Natural killer cell (primary cell): ENCODE measurements at regions not wholly inside any gene's neighbourhood (a gene's known extent, or its start where the extent isn't known, plus 50 kb on each side); places are given as distances from the start of the nearest gene placed in this dataset.

Source experiments
- ATAC-seq, 3 donors: fragments of 150-1000 bp in 2 of 3; fragments of 200-7000 bp in 1 of 3; cut with Tn5 transposase; 1 replicate in 1 of 3; 2 replicates in 2 of 3; pipeline ENCODE4 v1.10.0; 2021; ENCODE audit warnings: mild to moderate bottlenecking in 2 of 3, moderate library complexity in 2 of 3
- DNase-seq, 2 donors: peaks; one replicate each; pipeline versions ENCODE4 v3.0.0 to v3.0.0-alpha.2; 2013 to 2021; ENCODE audit warnings: mixed read lengths in 1 of 2
- H3K27ac ChIP-seq: one replicate; pipeline ENCODE4 v1.5.1; 2013; ENCODE audit warnings: mild to moderate bottlenecking, low read length
- H3K27me3 ChIP-seq: one replicate; pipeline ENCODE4 v1.6.1; 2013; ENCODE audit warnings: low read length; ENCODE audit not compliant: control insufficient read depth, insufficient read depth
- H3K36me3 ChIP-seq: one replicate; pipeline ENCODE4 v1.6.1; 2013; ENCODE audit warnings: low read length; ENCODE audit not compliant: control insufficient read depth, insufficient read depth
- H3K4me1 ChIP-seq: one replicate; pipeline ENCODE4 v1.6.1; 2013; ENCODE audit warnings: low read length; ENCODE audit not compliant: control insufficient read depth, insufficient read depth
- H3K4me3 ChIP-seq: one replicate; pipeline ENCODE4 v1.5.1; 2013; ENCODE audit warnings: low read length
- H3K9me3 ChIP-seq: one replicate; pipeline ENCODE4 v1.6.1; 2013; ENCODE audit warnings: low read length; ENCODE audit not compliant: control insufficient read depth, insufficient read depth
- H3K27ac Mint-ChIP-seq, 2 donors: one replicate each; pipeline ENCODE4 v1.8.0; 2022; ENCODE audit warnings: mild to moderate bottlenecking in 2 of 2, mixed read lengths in 2 of 2, moderate library complexity in 1 of 2
- H3K27me3 Mint-ChIP-seq, 2 donors: one replicate each; pipeline ENCODE4 v1.8.0; 2022; ENCODE audit warnings: low read depth in 2 of 2, mixed read lengths in 2 of 2
- H3K36me3 Mint-ChIP-seq: one replicate; pipeline ENCODE4 v1.8.0; 2022; ENCODE audit warnings: mixed read lengths
- H3K4me1 Mint-ChIP-seq, 2 donors: one replicate each; pipeline ENCODE4 v1.8.0; 2022; ENCODE audit warnings: mixed read lengths in 2 of 2
- H3K4me3 Mint-ChIP-seq: one replicate; pipeline ENCODE4 v1.8.0; 2022; ENCODE audit warnings: mild to moderate bottlenecking, moderate library complexity, mixed read lengths
- H3K9me3 Mint-ChIP-seq, 2 donors: one replicate each; pipeline ENCODE4 v1.8.0; 2022; ENCODE audit warnings: mixed read lengths in 2 of 2
- WGBS: methylation state at CpG from one replicate; pipeline ENCODE4 v1.1.7; 2013; ENCODE audit warnings: missing lambda C conversion rate; ENCODE audit not compliant: insufficient coverage; 5-methylcytosine and 5-hydroxymethylcytosine counted together
- intact Hi-C: fragments of 100-400 bp; cut with micrococcal nuclease; formaldehyde crosslinking; loops from one replicate; pipeline ENCODE4 v1.14.2; 2022
- TF ChIP-seq, protein P1 (sequence below): fragments of 200-600 bp; IDR thresholded peaks from one replicate; pipeline ENCODE4 v1.8.0; 2022; ENCODE audit warnings: antibody characterized with exemption

DNA sequence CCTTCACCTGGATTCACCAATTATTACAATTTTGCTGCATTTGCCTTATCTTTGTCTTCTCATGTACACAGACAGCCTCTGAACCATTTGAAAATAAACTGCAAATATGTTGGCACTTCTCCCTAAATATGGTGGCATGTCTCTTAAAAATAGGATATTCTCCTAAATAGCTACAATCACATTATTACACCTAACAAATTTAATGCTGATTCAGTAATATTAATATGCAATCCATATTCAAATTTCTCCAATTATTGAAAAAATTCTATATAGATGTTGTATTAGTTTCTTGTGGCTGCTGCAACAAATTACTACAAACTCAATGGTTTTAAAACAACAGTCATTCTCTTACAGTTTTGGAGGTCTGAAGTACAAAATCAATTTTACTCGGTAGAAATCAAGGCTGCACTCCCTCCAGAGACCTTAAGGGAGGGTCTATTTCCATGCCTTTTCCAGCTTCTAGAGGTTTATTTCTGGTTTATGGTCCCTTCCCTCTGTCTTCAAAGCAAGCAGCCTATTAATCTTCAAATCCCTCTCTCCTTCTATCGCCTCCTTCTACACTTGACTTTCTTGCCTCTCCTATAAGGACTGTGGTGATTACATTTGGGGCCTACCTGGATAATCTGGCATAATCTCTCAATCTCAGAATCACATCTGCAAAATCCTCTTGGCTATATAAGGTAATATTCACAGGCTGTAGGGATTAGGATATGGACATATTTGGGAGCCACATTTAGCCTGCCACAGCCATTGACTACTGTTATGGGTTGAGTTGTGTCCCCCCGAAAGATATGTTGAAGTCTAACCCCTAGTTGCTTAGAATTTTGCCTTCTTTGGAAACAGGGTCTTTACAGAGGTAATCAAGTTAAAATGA, 52.5 kb upstream of the BOLA1 start:
- DNase-seq: peak in 1 of 2 donors; percentile 2
- 100% methylated on average over 3 of the region's 3 CpGs for WGBS

DNA sequence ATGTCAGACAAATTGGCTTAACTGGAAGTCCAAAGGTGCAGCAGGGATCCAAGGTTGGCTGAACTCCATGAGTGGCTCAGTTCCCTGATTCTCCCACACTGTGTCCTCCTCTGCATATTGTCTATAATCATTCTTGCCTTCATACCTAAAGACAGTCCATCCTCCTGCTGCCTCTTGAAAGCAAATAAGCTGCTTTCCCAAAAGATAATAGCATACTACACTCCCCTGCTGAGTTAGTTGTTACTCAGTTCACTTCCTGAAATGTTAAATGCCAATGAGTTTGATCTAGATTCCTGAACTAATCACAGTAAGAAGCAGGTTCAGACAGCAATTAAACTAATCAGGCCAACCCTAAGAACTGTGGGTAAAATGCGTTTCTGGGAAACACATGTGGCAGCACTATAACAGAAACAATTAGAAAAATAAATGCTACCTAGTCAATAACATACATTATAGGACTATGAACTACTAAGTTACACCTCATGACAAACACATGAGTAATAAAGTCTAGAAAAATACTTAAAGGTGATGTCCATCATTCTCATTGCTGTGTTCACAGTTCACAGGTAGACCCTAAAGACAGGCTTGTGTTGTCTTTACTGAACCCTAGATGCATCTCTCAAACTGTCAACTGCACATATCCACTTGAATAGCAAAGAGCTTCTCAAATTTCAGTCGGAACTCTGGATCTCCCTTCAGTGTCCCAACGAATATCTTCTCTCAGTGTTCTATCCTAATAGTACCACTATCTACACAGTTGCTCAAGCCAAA, 50.8 kb upstream of the BOLA1 start:
- DNase-seq: peak in 1 of 2 donors; percentile 7
- Histone ChIP-seq H3K4me1 (peaks cover 10% of the 10 kb centered on the region), H3K27me3 (no peaks in the 10 kb centered on the region), H3K4me3 (no peak overlapping the region), H3K9me3 (no peaks in the 10 kb centered on the region), H3K27ac (no peak overlapping the region), H3K36me3 (peaks cover 9% of the 10 kb centered on the region)
- Mint-ChIP-seq H3K9me3 (no peaks in the 10 kb centered on the region), H3K27me3 (no peaks in the 10 kb centered on the region), H3K4me3 (peak overlapping the region; percentile 92), H3K4me1 (peaks cover 41 to 60% of the 10 kb centered on the region in 2 donors), H3K36me3 (no peaks in the 10 kb centered on the region), H3K27ac (peak overlapping the region; percentile 61 to 89)
- TF ChIP-seq, protein P1, sequence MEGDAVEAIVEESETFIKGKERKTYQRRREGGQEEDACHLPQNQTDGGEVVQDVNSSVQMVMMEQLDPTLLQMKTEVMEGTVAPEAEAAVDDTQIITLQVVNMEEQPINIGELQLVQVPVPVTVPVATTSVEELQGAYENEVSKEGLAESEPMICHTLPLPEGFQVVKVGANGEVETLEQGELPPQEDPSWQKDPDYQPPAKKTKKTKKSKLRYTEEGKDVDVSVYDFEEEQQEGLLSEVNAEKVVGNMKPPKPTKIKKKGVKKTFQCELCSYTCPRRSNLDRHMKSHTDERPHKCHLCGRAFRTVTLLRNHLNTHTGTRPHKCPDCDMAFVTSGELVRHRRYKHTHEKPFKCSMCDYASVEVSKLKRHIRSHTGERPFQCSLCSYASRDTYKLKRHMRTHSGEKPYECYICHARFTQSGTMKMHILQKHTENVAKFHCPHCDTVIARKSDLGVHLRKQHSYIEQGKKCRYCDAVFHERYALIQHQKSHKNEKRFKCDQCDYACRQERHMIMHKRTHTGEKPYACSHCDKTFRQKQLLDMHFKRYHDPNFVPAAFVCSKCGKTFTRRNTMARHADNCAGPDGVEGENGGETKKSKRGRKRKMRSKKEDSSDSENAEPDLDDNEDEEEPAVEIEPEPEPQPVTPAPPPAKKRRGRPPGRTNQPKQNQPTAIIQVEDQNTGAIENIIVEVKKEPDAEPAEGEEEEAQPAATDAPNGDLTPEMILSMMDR: no peak
- ATAC-seq: no peak
- 50% methylated on average over 3 of the region's 3 CpGs for WGBS
- intact Hi-C loops: no loop called here

More for the DNA sequence above, 52.5 kb upstream of the BOLA1 start:
- Histone ChIP-seq H3K4me1 (peaks cover 10% of the 10 kb centered on the region), H3K27me3 (no peaks in the 10 kb centered on the region), H3K4me3 (no peak overlapping the region), H3K9me3 (no peaks in the 10 kb centered on the region), H3K36me3 (peaks cover 9% of the 10 kb centered on the region), H3K27ac (no peak overlapping the region)
- Mint-ChIP-seq H3K4me1 (peaks cover 45 to 63% of the 10 kb centered on the region in 2 donors), H3K4me3 (no peak overlapping the region), H3K27ac (peak overlapping the region; percentile 2 to 92), H3K9me3 (no peaks in the 10 kb centered on the region), H3K27me3 (no peaks in the 10 kb centered on the region), H3K36me3 (no peaks in the 10 kb centered on the region)
- intact Hi-C loops: no loop called here
- TF ChIP-seq, protein P1: no peak
- no peak for ATAC-seq

DNA sequence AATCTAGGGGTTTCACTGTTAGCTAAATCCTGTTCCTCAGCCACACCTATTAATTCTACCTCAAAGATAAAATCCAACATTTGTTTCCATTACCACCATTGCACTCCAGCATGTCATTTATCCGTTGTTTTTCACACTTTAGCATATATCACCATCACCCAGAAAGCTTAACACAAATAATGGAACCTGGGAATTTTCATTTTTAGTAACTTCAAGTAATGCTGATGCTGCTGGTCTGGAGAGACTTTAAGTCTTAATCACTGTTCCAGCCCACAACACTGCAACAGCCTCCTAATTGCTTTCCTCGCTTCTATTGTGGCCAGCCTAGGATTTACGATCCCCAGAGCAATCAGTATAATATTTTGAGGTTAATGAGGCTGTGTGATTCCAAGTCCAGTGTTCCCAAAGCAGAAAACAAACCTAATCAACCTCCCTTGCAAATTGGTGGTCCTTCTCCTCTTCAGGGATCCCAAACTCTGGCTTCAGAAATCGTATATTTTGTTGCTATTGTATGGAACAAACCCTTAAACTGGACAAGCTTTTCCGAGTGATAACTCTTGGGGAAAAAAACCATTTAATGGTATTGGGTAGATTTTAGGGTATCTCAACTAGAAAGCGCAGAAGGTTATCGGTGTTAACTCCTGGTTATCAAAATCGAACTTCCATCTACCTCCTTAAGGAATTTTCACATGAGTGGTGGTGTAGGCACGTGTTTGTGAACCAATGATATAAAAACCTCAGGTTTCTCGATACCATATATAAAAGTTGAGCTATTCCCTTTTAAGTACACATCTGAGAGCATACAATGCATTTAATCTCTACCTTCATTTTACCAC, 50.0 kb upstream of the BOLA1 start:
- Histone ChIP-seq H3K36me3 (peaks cover 9% of the 10 kb centered on the region), H3K4me3 (peak overlapping the region; percentile 31), H3K4me1 (peaks cover 10% of the 10 kb centered on the region), H3K9me3 (no peaks in the 10 kb centered on the region), H3K27me3 (no peaks in the 10 kb centered on the region), H3K27ac (peak overlapping the region; percentile 61)
- Mint-ChIP-seq H3K27me3 (no peaks in the 10 kb centered on the region), H3K9me3 (no peaks in the 10 kb centered on the region), H3K36me3 (no peaks in the 10 kb centered on the region), H3K4me3 (peak overlapping the region; percentile 92), H3K4me1 (peaks cover 36 to 52% of the 10 kb centered on the region in 2 donors), H3K27ac (peak overlapping the region; percentile 83 to 89)
- ATAC-seq: no peak
- intact Hi-C loops: no loop called here
- 26% methylated on average over 5 of the region's 10 CpGs for WGBS
- TF ChIP-seq, protein P1: no peak
- peak in 1 of 2 donors; percentile 2 for DNase-seq
